ENCODE measurements at regions not wholly inside any gene's neighbourhood (a gene's known extent, or its start where the extent isn't known, plus 50 kb on each side); places are given as distances from the start of the nearest gene placed in this dataset.
"Not testable (repeated sequence)": the region's sequence is repeated elsewhere in the genome, so short reads cannot be mapped to it uniquely, and the experiment has no call there.

GRCh38 chr10:60508037-60508436, 118.4 kb upstream of the ANK3 start:
- DNase-seq: no peak

DNA sequence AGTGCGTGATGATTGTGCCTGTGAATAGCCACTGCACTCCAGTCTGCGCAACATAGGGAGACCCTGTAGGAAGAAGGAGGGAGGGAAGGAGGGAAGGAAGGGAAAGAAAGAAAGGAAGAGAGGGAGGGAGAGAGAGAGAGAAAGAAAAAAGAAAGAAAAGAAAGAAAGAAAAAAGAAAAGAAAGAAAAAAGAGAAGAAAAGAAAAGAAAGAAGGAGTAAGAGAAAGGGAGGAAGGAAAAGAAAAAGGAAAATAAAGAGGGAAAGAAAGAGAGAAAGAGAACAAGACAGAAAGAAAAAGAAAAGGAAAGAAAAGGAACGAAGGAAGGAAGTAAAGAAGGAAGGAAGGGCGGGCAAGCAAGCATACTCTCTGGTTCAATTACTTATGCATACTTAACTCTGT, 112.9 kb upstream of the ANK3 start:
- DNase-seq: no peak

DNA sequence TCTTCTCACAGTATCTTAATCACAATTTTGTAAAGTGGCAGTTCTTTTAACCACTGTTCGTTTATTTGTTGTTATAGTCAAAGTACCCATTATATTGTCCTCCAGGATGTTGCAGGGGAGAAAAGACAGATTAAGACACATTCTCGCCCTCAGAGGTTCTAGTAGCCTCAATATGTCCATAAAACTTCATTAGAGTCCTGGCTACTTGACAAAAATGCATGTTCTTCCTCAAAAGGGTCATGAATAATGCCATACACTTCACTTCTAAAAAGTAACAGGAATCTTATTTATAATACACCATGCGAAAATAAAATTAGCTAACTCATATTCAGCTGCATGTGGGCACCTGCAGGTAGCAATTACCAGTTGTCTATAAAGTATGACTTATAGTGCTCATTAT, 109.3 kb upstream of the ANK3 start:
- DNase-seq: no peak

GRCh38 chr10:60497364-60497763, 107.7 kb upstream of the ANK3 start:
- DNase-seq: no peak

DNA sequence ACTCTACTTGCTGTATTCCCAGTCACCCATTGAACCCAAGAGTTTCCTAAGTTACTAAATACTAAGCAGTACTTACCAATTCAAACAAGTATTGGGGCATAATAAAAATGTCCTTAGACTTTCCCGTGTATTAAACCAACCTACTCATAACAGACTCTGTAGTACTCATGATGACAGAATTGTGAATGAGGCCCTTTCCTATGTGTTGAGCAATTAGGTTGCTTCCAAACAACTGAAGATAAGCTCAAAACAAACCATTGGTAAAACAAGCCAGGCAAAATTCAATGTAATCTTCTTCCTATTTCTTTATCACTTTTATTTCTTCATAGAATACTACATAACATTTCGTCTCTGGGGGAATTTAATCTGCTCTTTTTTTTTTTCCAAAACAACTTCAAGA, 106.5 kb upstream of the ANK3 start:
- no peak for DNase-seq

DNA sequence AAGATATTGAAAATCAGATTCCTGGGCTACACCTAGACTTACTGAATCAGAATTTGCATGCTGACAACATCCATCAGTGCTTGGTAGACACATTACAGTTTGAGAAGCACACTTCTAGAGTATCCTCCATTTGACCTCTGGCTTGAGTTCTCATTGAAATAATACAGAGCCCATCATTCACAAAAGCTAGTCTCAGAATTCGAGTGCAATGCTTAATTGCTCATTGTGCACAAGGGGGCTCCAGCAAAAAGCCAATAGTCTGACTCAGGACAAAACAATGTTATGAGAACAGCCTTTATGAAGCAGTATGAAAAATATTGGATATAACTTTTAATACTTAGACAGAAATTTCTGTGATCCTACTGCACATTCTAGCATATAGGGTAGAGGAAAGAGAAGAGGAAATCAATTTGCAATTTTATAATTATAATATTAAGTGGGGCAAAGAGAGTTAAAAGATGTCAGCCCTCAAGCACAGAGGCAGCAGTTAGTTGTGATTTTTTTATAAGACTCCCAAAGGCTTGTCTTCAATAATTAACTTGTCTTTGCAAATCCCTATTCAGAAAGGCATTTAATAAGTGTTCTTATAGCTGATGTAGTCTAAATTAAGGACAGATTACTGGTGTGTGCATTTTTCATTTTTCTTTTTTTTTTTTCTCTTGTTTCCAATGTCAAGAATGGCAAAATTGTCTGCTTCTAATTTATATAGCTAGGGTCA, 105.8 kb upstream of the ANK3 start:
- no peak for DNase-seq

GRCh38 chr10:60494774-60495173, 105.1 kb upstream of the ANK3 start:
- DNase-seq: no peak

- DNase-seq: no peak
Measured at GRCh38 chr10:60491162-60491561, 101.5 kb upstream of the ANK3 start.

GRCh38 chr10:60490013-60490412, 100.3 kb upstream of the ANK3 start:
- DNase-seq: no peak

GRCh38 chr10:60488111-60488669, 98.5 kb upstream of the ANK3 start:
- DNase-seq: no peak

GRCh38 chr10:60487543-60487942, 97.9 kb upstream of the ANK3 start:
- DNase-seq: no peak

- DNase-seq: no peak
Measured at GRCh38 chr10:60485025-60485424, 95.3 kb upstream of the ANK3 start.

- DNase-seq: no peak
Measured at GRCh38 chr10:60480865-60481563, 91.3 kb upstream of the ANK3 start.

GRCh38 chr10:60479305-60480020, 89.8 kb upstream of the ANK3 start:
- DNase-seq: no peak

DNA sequence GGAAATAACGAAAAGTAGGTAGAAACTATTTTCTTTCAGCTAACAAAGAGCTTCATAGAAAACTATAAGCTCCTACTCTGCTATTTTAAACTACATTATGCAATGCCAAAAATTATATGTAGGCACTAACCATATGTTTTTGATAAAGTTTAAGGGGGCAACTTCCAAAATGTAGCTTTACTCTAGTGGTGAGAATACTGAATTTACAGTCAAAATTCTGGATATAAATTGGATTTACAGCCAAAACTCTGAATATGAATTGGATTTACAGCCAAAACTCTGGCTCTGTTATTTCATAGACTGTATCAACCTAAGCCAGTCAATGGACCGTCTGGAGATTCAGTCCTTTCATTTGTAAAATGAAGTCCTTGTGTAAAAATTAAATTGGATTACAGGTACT, 86.8 kb upstream of the ANK3 start:
- no peak for DNase-seq

DNA sequence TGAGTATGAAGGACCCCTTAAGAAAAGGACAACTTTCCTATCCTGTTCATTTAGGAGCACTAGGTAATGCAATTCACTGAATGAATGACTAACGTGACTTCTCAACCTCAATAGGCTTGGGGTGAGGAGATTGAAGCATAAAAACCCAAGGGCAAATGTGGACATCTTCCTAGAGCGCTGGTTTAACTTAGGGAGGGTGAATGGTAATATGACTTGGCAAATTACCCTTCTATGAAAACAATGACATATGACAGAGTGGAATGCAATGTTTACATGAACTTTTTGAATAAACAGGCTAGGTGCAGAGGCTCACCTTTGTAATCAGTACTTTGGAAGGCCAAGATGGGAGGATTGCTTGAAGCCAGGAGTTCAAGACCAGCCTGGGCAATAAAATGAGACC, 83.9 kb upstream of the ANK3 start:
- DNase-seq: no peak

GRCh38 chr10:60470091-60470490, 80.4 kb upstream of the ANK3 start:
- no peak for DNase-seq

DNA sequence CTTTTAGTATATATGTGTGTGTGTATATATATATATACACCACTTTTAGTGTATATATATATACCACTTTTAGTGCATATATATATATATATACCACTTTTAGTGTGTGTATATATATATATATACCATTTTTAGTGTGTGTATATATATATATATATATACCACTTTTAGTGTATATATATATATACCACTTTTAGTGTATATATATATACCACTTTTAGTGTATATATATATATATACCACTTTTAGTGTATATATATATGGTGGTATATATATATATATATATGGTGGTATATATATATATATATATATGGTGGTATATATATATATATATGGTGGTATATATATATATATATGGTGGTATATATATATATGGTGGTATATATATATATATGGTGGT, 79.5 kb upstream of the ANK3 start:
- not testable (repeated sequence) for DNase-seq

- no peak for DNase-seq
Measured at GRCh38 chr10:60467202-60467546, 77.5 kb upstream of the ANK3 start.

DNA sequence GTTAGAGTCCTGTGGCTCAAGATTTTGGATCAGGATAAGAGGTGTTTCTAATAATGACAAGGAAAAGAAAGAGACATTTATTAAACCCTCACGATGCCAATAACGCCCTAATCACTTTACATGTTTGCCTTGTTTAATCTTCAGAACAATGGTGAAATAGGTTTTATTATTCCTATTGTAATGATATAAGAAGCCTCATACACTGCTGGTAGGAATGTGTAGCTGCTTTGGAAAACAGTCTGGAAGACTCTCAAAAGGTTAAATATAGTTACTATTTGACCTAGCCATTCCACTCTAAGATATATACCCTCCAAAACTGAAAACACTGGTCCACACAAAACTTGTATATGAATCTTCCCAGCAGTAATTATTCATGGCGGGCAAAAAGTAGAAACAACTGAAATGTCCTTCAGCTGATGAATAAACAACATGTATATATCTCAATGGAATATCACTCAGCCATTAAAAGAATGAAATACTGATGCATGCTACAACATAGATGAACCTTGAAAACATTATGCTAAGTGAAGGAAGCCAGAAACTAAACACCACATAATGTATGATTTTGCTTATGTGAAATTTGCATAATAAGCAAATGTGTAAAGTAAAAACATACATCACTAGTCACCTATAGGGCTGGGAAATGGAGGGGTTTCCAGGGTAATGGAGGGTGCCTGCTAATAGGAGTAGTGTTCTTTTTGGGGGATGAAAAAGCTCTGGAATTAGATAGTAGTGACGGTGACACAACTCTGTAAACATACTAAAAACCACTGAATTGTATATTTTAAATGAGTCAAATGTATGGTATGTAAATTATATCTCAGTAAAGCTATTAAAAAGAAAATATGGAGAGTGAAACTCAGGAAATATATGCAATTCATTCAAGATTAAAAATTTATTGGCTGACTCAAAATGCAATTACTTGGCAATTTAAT, 76.9 kb upstream of the ANK3 start:
- DNase-seq: no peak

GRCh38 chr10:60465801-60466200, 76.1 kb upstream of the ANK3 start:
- no peak for DNase-seq

- no peak for DNase-seq
Measured at GRCh38 chr10:60464659-60465058, 75.0 kb upstream of the ANK3 start.

- DNase-seq: no peak
Measured at GRCh38 chr10:60463746-60464145, 74.1 kb upstream of the ANK3 start.

Measured in NCI-H187 (cell line).